ENCODE measurements at regions not wholly inside any gene's neighbourhood (a gene's known extent, or its start where the extent isn't known, plus 50 kb on each side); places are given as distances from the start of the nearest gene placed in this dataset.

DNA sequence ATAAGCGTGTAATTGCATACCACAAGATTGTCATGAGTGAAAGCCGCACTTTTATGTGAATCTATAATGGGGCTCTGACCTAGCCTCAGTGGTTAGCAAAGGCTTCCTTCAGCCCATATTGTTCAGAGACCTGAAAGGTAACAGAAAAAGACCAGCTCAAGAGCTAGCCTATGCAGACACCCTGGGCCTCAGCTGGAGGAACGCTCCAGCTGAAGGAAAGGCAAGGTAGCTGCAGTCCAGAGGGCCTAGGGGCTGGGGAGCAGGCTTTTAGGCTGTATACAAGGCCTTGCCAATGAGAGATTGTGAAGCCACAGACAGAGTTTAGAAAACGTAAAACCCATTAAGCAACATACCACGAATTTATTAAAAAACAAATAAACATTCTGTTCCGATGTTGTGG lies 246.6 kb upstream of the GHITM start:
- RAD21 ChIA-PET (ENCODE audit: low non-redundant PET in 1 of 2, low total read pairs in 2 of 2, uncharacterized antibody in 2 of 2, unreplicated experiment in 2 of 2), result no interaction called here
- Histone ChIP-seq H3K9me3 (ENCODE audit: control insufficient read depth in 1 of 2, insufficient read depth in 1 of 2, low read depth in 1 of 2, low read length in 2 of 2) (no peaks in the 10 kb centered on the region), H4K20me1 (ENCODE audit: insufficient read depth) (no peaks in the 10 kb centered on the region), H3K9me2 (ENCODE audit: insufficient read depth) (no peaks in the 10 kb centered on the region), H3K4me3 (replicated peaks in 1 of 2; ENCODE audit: low read depth in 1 of 2, low read length in 2 of 2) (no peak overlapping the region), H3K27me3 (ENCODE audit: insufficient read depth, low read length) (no peaks in the 10 kb centered on the region), H2AFZ (ENCODE audit: low read depth, low read length, poor library complexity, severe bottlenecking) (no peak overlapping the region), H3K4me2 (ENCODE audit: low read length) (no peak overlapping the region), H3K4me1 (ENCODE audit: control insufficient read depth in 1 of 2, insufficient read depth in 2 of 2, low read length in 2 of 2) (no peaks in the 10 kb centered on the region), H3K36me3 (ENCODE audit: control insufficient read depth in 1 of 2, insufficient read depth in 2 of 2, low read length in 2 of 2) (no peaks in the 10 kb centered on the region), H3K9ac (ENCODE audit: low read length) (no peak overlapping the region), H3K27ac (ENCODE audit: low read depth, low read length) (no peak overlapping the region), H3K79me2 (ENCODE audit: insufficient read depth, low read length) (no peaks in the 10 kb centered on the region)
- ATAC-seq, result no peak
- no TSS peak for BruUV-seq (replicated peaks)
- intact Hi-C loops (cut with micrococcal nuclease), result no loop called here
- no peak for TF ChIP-seq MAX (IDR thresholded peaks at IDR 0.05)
- TF ChIP-seq POLR2AphosphoS5 (IDR thresholded peaks at IDR 0.05; ENCODE audit: low read depth, low read length), result no peak
- no peak for TF ChIP-seq CBX3 (IDR thresholded peaks at IDR 0.05; ENCODE audit: low read depth)
- TF ChIP-seq EGR1 (IDR thresholded peaks at IDR 0.05; ENCODE audit: low read depth), result no peak
- no peak for TF ChIP-seq EZH2 (IDR thresholded peaks at IDR 0.05)
- no peak for TF ChIP-seq SP1 (IDR thresholded peaks at IDR 0.05; ENCODE audit: low read depth)
- TF ChIP-seq POLR2A (IDR thresholded peaks at IDR 0.05; ENCODE audit: borderline replicate concordance, extremely low read depth, insufficient read depth, insufficient read length), result no peak
- TF ChIP-seq, protein P1, sequence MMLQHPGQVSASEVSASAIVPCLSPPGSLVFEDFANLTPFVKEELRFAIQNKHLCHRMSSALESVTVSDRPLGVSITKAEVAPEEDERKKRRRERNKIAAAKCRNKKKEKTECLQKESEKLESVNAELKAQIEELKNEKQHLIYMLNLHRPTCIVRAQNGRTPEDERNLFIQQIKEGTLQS (IDR thresholded peaks at IDR 0.05), result no peak
- TF ChIP-seq SRF (IDR thresholded peaks at IDR 0.05; ENCODE audit: low read depth), result no peak
- no peak for TF ChIP-seq ZFX (IDR thresholded peaks at IDR 0.05)
- no peak for TF ChIP-seq ELF1 (IDR thresholded peaks at IDR 0.05; ENCODE audit: borderline replicate concordance, low read depth)
- TF ChIP-seq TCF7L2 (IDR thresholded peaks at IDR 0.05; ENCODE audit: borderline replicate concordance, extremely low read depth, insufficient read depth, insufficient read length), result no peak
- TF ChIP-seq ZNF274 (IDR thresholded peaks at IDR 0.05; ENCODE audit: low read depth, low read length), result no peak
- TF ChIP-seq SIN3A (IDR thresholded peaks at IDR 0.05; ENCODE audit: low read depth), result no peak
- TF ChIP-seq CEBPB (IDR thresholded peaks at IDR 0.05; ENCODE audit: low read depth), result no peak
- TF ChIP-seq, protein P2, sequence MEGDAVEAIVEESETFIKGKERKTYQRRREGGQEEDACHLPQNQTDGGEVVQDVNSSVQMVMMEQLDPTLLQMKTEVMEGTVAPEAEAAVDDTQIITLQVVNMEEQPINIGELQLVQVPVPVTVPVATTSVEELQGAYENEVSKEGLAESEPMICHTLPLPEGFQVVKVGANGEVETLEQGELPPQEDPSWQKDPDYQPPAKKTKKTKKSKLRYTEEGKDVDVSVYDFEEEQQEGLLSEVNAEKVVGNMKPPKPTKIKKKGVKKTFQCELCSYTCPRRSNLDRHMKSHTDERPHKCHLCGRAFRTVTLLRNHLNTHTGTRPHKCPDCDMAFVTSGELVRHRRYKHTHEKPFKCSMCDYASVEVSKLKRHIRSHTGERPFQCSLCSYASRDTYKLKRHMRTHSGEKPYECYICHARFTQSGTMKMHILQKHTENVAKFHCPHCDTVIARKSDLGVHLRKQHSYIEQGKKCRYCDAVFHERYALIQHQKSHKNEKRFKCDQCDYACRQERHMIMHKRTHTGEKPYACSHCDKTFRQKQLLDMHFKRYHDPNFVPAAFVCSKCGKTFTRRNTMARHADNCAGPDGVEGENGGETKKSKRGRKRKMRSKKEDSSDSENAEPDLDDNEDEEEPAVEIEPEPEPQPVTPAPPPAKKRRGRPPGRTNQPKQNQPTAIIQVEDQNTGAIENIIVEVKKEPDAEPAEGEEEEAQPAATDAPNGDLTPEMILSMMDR (IDR thresholded peaks at IDR 0.05 in 2 of 3, conservative IDR thresholded peaks at IDR 0.05 in 1 of 3; ENCODE audit: borderline replicate concordance in 1 of 3, insufficient read depth in 1 of 3, low read depth in 2 of 3, low read length in 2 of 3), result no peak
- no peak for TF ChIP-seq JUND (IDR thresholded peaks at IDR 0.05)
- TF ChIP-seq, protein P3, sequence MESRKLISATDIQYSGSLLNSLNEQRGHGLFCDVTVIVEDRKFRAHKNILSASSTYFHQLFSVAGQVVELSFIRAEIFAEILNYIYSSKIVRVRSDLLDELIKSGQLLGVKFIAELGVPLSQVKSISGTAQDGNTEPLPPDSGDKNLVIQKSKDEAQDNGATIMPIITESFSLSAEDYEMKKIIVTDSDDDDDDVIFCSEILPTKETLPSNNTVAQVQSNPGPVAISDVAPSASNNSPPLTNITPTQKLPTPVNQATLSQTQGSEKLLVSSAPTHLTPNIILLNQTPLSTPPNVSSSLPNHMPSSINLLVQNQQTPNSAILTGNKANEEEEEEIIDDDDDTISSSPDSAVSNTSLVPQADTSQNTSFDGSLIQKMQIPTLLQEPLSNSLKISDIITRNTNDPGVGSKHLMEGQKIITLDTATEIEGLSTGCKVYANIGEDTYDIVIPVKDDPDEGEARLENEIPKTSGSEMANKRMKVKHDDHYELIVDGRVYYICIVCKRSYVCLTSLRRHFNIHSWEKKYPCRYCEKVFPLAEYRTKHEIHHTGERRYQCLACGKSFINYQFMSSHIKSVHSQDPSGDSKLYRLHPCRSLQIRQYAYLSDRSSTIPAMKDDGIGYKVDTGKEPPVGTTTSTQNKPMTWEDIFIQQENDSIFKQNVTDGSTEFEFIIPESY (IDR thresholded peaks at IDR 0.05; ENCODE audit: extremely low read depth, insufficient replicate concordance, low read length), result no peak
- no peak for TF ChIP-seq FOSL1 (IDR thresholded peaks at IDR 0.05; ENCODE audit: low read depth)
- TF ChIP-seq, protein P4, sequence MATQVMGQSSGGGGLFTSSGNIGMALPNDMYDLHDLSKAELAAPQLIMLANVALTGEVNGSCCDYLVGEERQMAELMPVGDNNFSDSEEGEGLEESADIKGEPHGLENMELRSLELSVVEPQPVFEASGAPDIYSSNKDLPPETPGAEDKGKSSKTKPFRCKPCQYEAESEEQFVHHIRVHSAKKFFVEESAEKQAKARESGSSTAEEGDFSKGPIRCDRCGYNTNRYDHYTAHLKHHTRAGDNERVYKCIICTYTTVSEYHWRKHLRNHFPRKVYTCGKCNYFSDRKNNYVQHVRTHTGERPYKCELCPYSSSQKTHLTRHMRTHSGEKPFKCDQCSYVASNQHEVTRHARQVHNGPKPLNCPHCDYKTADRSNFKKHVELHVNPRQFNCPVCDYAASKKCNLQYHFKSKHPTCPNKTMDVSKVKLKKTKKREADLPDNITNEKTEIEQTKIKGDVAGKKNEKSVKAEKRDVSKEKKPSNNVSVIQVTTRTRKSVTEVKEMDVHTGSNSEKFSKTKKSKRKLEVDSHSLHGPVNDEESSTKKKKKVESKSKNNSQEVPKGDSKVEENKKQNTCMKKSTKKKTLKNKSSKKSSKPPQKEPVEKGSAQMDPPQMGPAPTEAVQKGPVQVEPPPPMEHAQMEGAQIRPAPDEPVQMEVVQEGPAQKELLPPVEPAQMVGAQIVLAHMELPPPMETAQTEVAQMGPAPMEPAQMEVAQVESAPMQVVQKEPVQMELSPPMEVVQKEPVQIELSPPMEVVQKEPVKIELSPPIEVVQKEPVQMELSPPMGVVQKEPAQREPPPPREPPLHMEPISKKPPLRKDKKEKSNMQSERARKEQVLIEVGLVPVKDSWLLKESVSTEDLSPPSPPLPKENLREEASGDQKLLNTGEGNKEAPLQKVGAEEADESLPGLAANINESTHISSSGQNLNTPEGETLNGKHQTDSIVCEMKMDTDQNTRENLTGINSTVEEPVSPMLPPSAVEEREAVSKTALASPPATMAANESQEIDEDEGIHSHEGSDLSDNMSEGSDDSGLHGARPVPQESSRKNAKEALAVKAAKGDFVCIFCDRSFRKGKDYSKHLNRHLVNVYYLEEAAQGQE (IDR thresholded peaks at IDR 0.05; ENCODE audit: low read depth), result no peak
- CTCF ChIA-PET, result no interaction called here
- no peak for DNase-seq (ENCODE audit: low read depth, low spot score)
- POLR2A ChIA-PET, result no interaction called here

Data from HCT116 (cell line).